GM12873 (cell line): ENCODE measurements at regions not wholly inside any gene's neighbourhood (a gene's known extent, or its start where the extent isn't known, plus 50 kb on each side); places are given as distances from the start of the nearest gene placed in this dataset.

Source experiments
- CTCF ChIP-seq: IDR thresholded peaks from 2 replicates; pipeline ENCODE4 v1.5.1; 2012; ENCODE audit warnings: low read depth, mild to moderate bottlenecking, moderate library complexity, low read length, control low read depth; ENCODE audit not compliant: insufficient read depth; ENCODE audit errors: missing control alignments

GRCh38 chr5:162685302-162685701 is 617.7 kb downstream of the GABRG2 start:
- no peak for TF ChIP-seq CTCF

- no peak for TF ChIP-seq CTCF
Measured at GRCh38 chr5:162699361-162699760, 631.8 kb downstream of the GABRG2 start.

- no peak for TF ChIP-seq CTCF
Measured at GRCh38 chr5:162703914-162704313, 636.3 kb downstream of the GABRG2 start.

GRCh38 chr5:162711244-162711643 is 643.7 kb downstream of the GABRG2 start:
- TF ChIP-seq CTCF = no peak

GRCh38 chr5:162719720-162720119 is 652.1 kb downstream of the GABRG2 start:
- no peak for TF ChIP-seq CTCF

- no peak for TF ChIP-seq CTCF
Measured at GRCh38 chr5:162721125-162721524, 653.6 kb downstream of the GABRG2 start.

- no peak for TF ChIP-seq CTCF
Measured at GRCh38 chr5:162752612-162753011, 684.8 kb upstream of the CCNG1 start.

GRCh38 chr5:162762119-162762518 is 675.3 kb upstream of the CCNG1 start:
- TF ChIP-seq CTCF = no peak
